SK-N-MC (cell line): ENCODE measurements at regions not wholly inside any gene's neighbourhood (a gene's known extent, or its start where the extent isn't known, plus 50 kb on each side); places are given as distances from the start of the nearest gene placed in this dataset.

Experiments used
- EZH2 ChIP-seq: fragments of 200-600 bp; sonication (generic); IDR thresholded peaks from one replicate; pipeline ENCODE4 v1.6.1; 2017; ENCODE audit warnings: antibody characterized with exemption
- FOXP2 ChIP-seq: optimal IDR thresholded peaks from 2 replicates; pipeline ENCODE3; 2011; ENCODE audit warnings: mild to moderate bottlenecking, moderate library complexity; ENCODE audit not compliant: insufficient read depth; ENCODE audit errors: extremely low read length, control extremely low read depth
- POLR2AphosphoS5 ChIP-seq: IDR thresholded peaks from 2 replicates; pipeline ENCODE4 v1.6.1; 2012; ENCODE audit warnings: mild to moderate bottlenecking, low read depth, low read length, borderline replicate concordance

DNA sequence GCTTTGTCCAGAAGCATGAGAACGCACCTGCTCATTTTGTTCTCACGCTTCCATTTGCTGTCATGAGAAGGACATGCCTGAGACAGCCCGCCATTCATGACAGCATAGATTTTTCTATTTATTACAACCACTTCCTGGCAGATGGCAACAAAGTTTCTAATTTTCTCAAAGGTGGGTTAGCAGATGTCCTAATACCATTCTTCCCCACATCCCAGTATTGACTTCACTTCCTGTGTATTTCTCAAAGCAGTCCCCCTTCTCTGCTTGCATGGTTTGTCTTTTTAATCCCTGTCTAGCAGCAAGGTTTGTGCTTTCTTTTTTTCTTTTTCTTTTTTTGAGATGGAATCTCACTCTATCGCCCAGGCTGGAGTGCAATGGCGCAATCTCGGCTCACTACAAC, 94.3 kb downstream of the ISX start:
- TF ChIP-seq POLR2AphosphoS5, result no peak
- TF ChIP-seq EZH2, result no peak
- TF ChIP-seq FOXP2, result no peak
